Ishikawa (cell line): ENCODE measurements at regions not wholly inside any gene's neighbourhood (a gene's known extent, or its start where the extent isn't known, plus 50 kb on each side); places are given as distances from the start of the nearest gene placed in this dataset.
A peak's percentile ranks its signal among the peaks of the same experiment; 100 is the strongest.

ENCODE experiments used
- CEBPB ChIP-seq: IDR thresholded peaks from 2 replicates; pipeline ENCODE4 v1.6.1; 2012
- CREB1 ChIP-seq: IDR thresholded peaks from 2 replicates; pipeline ENCODE4 v1.6.1; 2012; ENCODE audit warnings: low read depth
- EGR1 ChIP-seq: IDR thresholded peaks from 2 replicates; pipeline ENCODE4 v1.6.1; 2012
- EP300 ChIP-seq: IDR thresholded peaks from 2 replicates; pipeline ENCODE4 v1.6.1; 2012; ENCODE audit warnings: borderline replicate concordance
- FOXM1 ChIP-seq: IDR thresholded peaks from 2 replicates; pipeline ENCODE4 v1.6.1; 2012; ENCODE audit warnings: low read depth, borderline replicate concordance
- MAX ChIP-seq: IDR thresholded peaks from 2 replicates; pipeline ENCODE4 v1.6.1; 2012
- NFIC ChIP-seq: IDR thresholded peaks from 2 replicates; pipeline ENCODE4 v1.6.1; 2012
- RAD21 ChIP-seq: IDR thresholded peaks from 2 replicates; pipeline ENCODE4 v1.6.1; 2012; ENCODE audit warnings: low read depth
- REST ChIP-seq: IDR thresholded peaks from 2 replicates; pipeline ENCODE4 v1.6.1; 2012; ENCODE audit warnings: low read depth, mild to moderate bottlenecking
- TAF1 ChIP-seq: IDR thresholded peaks from 2 replicates; pipeline ENCODE4 v1.6.1; 2012; ENCODE audit warnings: low read depth, mild to moderate bottlenecking
- TCF12 ChIP-seq: IDR thresholded peaks from 2 replicates; pipeline ENCODE4 v1.6.1; 2012; ENCODE audit warnings: low read depth
- TEAD4 ChIP-seq: IDR thresholded peaks from 2 replicates; pipeline ENCODE4 v1.6.1; 2012
- USF1 ChIP-seq: IDR thresholded peaks from 2 replicates; pipeline ENCODE4 v1.6.1; 2012
- YY1 ChIP-seq: IDR thresholded peaks from 2 replicates; pipeline ENCODE4 v1.6.1; 2012; ENCODE audit warnings: low read depth
- ZBTB7A ChIP-seq: IDR thresholded peaks from 2 replicates; pipeline ENCODE4 v1.6.1; 2012; ENCODE audit warnings: low read depth

GRCh38 chr4:18321956-18322530, 300.5 kb upstream of the LCORL start:
- TF ChIP-seq EGR1: no peak
- no peak for TF ChIP-seq EP300
- no peak for TF ChIP-seq NFIC
- no peak for TF ChIP-seq REST
- no peak for TF ChIP-seq TCF12
- TF ChIP-seq USF1: no peak
- TF ChIP-seq CEBPB: no peak
- 0 out of 2 replicates have a peak, but pooled peaks have one; percentile 23 for TF ChIP-seq MAX

- no peak for TF ChIP-seq CREB1
These were observed 297.9 kb upstream of the LCORL start for GRCh38 chr4:18319431-18319830.

- TF ChIP-seq YY1: no peak
- no peak for TF ChIP-seq ZBTB7A
- no peak for TF ChIP-seq FOXM1
- TF ChIP-seq RAD21: no peak
- no peak for TF ChIP-seq CEBPB
- TF ChIP-seq EGR1: no peak
- TF ChIP-seq EP300: no peak
- no peak for TF ChIP-seq MAX
- no peak for TF ChIP-seq REST
- TF ChIP-seq NFIC: no peak
- no peak for TF ChIP-seq TEAD4
- TF ChIP-seq CREB1: no peak
- no peak for TF ChIP-seq TAF1
- TF ChIP-seq TCF12: no peak
- no peak for TF ChIP-seq USF1
These were observed 297.3 kb upstream of the LCORL start for GRCh38 chr4:18318682-18319388.

GRCh38 chr4:18314731-18315130, 293.2 kb upstream of the LCORL start:
- TF ChIP-seq NFIC (no peak), EP300 (no peak), TCF12 (no peak), CREB1 (no peak), TAF1 (no peak), RAD21 (no peak)

- no peak for TF ChIP-seq CREB1
- no peak for TF ChIP-seq EGR1
- no peak for TF ChIP-seq TEAD4
- TF ChIP-seq TCF12: no peak
- no peak for TF ChIP-seq RAD21
These were observed 276.1 kb upstream of the LCORL start for GRCh38 chr4:18297684-18298083.

- TF ChIP-seq RAD21 (no peak), CEBPB (no peak), ZBTB7A (no peak), FOXM1 (no peak), NFIC (no peak), YY1 (no peak), REST (no peak), CREB1 (no peak), MAX (no peak), TCF12 (no peak), TEAD4 (no peak)
These were observed 274.9 kb upstream of the LCORL start for GRCh38 chr4:18296411-18296810.
